Right lobe of liver (tissue), 6 donors: ENCODE measurements at regions not wholly inside any gene's neighbourhood (a gene's known extent, or its start where the extent isn't known, plus 50 kb on each side); places are given as distances from the start of the nearest gene placed in this dataset.
"Not testable (repeated sequence)": the region's sequence is repeated elsewhere in the genome, so short reads cannot be mapped to it uniquely, and the experiment has no call there.

ENCODE experiments used
- ATAC-seq, 4 donors: fragments of 200-7000 bp; cut with Tn5 transposase; one replicate each; pipeline ENCODE4 v1.9.1; 2020; ENCODE audit warnings: mild to moderate bottlenecking in 4 of 4, moderate library complexity in 4 of 4
- DNase-seq, 3 donors: peaks; one replicate each; pipeline ENCODE4 v3.0.0-alpha.2; 2020
- H3K27ac ChIP-seq, 3 donors: fragments of 200-600 bp; one replicate each; pipeline ENCODE4 v1.8.0; 2022
- H3K27me3 ChIP-seq, 2 donors: fragments of 200-600 bp; one replicate each; pipeline ENCODE4 v1.8.0; 2022
- H3K36me3 ChIP-seq, 4 donors: fragments of 200-600 bp; sonication (generic) in 1 of 4; one replicate each; pipeline versions ENCODE4 v1.5.1 to v1.8.0; 2017 to 2022; ENCODE audit warnings: control low read depth in 1 of 4
- H3K4me1 ChIP-seq, 4 donors: fragments of 200-600 bp; sonication (generic) in 1 of 4; one replicate each; pipeline versions ENCODE4 v1.5.1 to v1.8.0; 2017 to 2022; ENCODE audit warnings: control low read depth in 1 of 4
- H3K4me3 ChIP-seq, 3 donors: fragments of 200-600 bp; one replicate each; pipeline ENCODE4 v1.8.0; 2022
- H3K9me3 ChIP-seq, 4 donors: fragments of 200-600 bp; sonication (generic) in 1 of 4; one replicate each; pipeline versions ENCODE4 v1.5.1 to v1.8.0; 2017 to 2022; ENCODE audit warnings: control low read depth in 1 of 4
- POLR2A ChIP-seq: fragments of 450-650 bp; IDR thresholded peaks from one replicate; pipeline ENCODE4 v1.6.1; 2017; ENCODE audit warnings: antibody characterized with exemption, mild to moderate bottlenecking
- WGBS: methylation state at CpG from one replicate; pipeline ENCODE4 v1.1.6; 2018; ENCODE audit warnings: low coverage, low lambda C conversion rate; ENCODE audit not compliant: insufficient coverage; ENCODE audit errors: missing lambda C conversion rate; 5-methylcytosine and 5-hydroxymethylcytosine counted together
- intact Hi-C, 2 donors: fragments of 100-400 bp; cut with DNase I; formaldehyde crosslinking; loops; one replicate each; pipeline versions ENCODE4 v1.11.2 to v1.14.1; 2022
- TF ChIP-seq, protein P1 (sequence below), 4 donors: fragments of 200-600 bp in 3 of 4; fragments of 450-650 bp in 1 of 4; IDR thresholded peaks; one replicate each; pipeline versions ENCODE4 v1.5.1 to v1.8.0; 2016 to 2022; ENCODE audit warnings: antibody characterized with exemption in 4 of 4, mild to moderate bottlenecking in 2 of 4
- donor health status: DM: no; HTN: yes; CAD: no.
- donor health status: DM: no; HTN: no; CAD: no.
- donor health status: DM: no; HTN: no; CAD: no.
- donor health status: DM: no; HTN: yes; CAD: no.
- donor health status: DM: no; HTN: yes; CAD: no.

DNA sequence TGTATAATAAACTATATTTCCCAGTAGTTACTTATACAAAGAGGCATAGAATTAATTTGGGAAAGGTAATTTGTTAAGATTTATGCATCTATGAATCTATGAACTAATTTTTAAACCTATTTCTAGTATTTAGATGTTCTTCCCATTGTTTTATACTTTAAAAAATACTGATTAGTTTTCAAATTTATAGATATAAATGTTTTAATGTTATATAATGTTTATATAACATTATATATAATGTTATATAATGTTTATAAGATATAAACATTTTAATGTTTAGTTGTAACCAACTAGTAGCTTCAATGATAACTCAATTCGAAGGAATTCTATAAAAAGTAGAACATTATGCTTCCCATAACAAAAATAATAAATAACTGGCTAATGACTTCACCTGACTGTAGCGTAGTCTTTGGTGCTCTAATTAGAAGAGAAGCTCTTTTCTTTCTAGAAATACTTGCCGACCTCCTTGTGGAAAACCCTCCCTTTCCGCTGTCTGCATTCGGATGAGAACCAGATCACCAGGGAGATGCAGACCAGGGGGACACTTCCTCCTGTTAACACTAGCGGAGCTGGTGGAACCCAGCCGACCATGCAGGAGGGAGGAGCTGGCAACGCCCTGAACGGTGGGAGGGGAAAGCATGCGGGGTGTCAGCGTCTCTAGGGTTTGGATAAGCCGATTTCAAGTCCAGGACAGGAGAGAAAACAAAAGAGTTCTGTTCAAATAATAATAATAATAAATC lies 158.4 kb downstream of the OR2B2 start:
- Histone ChIP-seq H3K4me3 (peak overlapping the region; percentile 54 to 60 (median 58)), H3K27me3 (peaks cover 0 to 5% of the 10 kb centered on the region in 2 donors), H3K27ac (no peak overlapping the region), H3K9me3 (no peaks in the 10 kb centered on the region), H3K4me1 (peaks cover 0 to 5% (median 0%) of the 10 kb centered on the region in 4 donors), H3K36me3 (no peaks in the 10 kb centered on the region)
- ATAC-seq (peak; percentile 25 to 67 (median 62)), DNase-seq (peak; percentile 66 to 73 (median 71))
- intact Hi-C loops, result no loop called here
- WGBS, result under 1% methylated on average over 12 of the region's 12 CpGs
- TF ChIP-seq, protein P1, sequence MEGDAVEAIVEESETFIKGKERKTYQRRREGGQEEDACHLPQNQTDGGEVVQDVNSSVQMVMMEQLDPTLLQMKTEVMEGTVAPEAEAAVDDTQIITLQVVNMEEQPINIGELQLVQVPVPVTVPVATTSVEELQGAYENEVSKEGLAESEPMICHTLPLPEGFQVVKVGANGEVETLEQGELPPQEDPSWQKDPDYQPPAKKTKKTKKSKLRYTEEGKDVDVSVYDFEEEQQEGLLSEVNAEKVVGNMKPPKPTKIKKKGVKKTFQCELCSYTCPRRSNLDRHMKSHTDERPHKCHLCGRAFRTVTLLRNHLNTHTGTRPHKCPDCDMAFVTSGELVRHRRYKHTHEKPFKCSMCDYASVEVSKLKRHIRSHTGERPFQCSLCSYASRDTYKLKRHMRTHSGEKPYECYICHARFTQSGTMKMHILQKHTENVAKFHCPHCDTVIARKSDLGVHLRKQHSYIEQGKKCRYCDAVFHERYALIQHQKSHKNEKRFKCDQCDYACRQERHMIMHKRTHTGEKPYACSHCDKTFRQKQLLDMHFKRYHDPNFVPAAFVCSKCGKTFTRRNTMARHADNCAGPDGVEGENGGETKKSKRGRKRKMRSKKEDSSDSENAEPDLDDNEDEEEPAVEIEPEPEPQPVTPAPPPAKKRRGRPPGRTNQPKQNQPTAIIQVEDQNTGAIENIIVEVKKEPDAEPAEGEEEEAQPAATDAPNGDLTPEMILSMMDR (IDR thresholded peaks at IDR 0.05), result no peak
- TF ChIP-seq POLR2A, result no peak

DNA sequence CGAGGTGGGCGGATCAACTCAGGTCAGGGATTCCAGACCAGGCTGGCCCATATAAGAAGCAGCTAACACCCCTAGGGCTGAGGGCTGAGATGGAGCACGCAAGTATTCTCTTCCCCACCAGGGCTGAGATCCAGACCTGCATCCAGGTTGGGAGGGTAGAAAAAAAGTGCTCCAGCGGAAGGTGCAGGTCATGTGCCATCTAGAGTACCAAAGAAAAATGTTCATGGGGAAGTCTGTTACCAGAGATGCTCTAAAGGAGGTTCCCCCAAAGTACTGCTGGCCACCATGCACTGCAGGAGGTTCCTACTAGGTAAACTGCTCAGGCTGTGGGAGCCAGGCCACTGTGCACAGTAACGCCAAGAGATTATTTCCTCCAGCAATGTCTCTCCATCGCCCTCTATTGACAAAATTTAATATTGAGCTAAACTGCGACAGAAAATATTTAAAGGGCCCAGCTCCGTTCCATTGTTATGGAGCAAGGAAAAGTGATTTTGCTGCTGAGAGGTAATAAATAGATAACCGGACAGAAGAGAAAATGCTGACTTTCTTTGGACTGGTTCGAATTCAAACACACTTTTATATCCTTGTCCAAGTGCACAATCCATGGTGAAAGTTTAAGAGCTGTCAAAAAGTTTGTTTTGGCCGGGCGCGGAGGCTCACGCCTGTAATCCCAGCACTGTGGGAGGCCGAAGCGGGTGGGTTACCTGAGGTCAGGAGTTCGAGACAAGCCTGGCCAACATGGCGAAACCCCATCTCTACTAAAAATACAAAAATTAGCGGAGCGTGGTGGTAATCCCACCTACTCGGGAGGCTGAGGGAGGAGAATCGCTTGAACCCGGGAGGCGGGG lies 159.9 kb downstream of the OR2B2 start:
- peak overlapping the region; percentile 61 to 82 (median 68) for H3K27ac ChIP-seq
- no peaks in the 10 kb centered on the region for H3K36me3 ChIP-seq
- no peaks in the 10 kb centered on the region for H3K9me3 ChIP-seq
- peaks cover 0 to 2% of the 10 kb centered on the region in 2 donors for H3K27me3 ChIP-seq
- TF ChIP-seq POLR2A, result no peak
- TF ChIP-seq, protein P1 (IDR thresholded peaks at IDR 0.05), result peak; percentile 79 to 85 (median 82)
- peak overlapping the region; percentile 54 to 60 (median 58) for H3K4me3 ChIP-seq
- intact Hi-C loops, result no loop called here
- ATAC-seq (peak; percentile 85 to 93 (median 88)), DNase-seq (peak in 2 of 3 donors; percentile 52 to 61)
- 13% methylated on average over 22 of the region's 24 CpGs for WGBS
- peaks cover 0 to 5% (median 0%) of the 10 kb centered on the region in 4 donors for H3K4me1 ChIP-seq

DNA sequence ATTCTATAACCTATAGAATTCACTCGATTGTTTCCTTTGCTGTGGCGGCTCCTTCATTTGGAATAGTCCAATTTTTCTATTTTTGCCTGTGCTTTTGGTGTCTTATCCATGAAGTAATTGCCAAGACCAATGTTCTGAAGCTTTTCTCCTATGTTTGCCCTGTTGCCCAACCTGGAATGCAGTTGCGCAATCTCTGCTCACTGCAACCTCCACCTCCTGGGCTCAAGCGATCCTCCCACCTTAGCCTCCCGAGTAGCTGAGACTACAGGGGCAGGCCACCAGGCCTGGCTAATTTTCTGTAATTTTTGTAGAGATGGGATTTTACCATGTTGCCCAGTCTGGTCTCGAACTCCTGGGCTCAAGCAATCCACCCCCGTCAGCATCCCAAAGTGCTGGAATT lies 163.5 kb downstream of the OR2B2 start:
- ATAC-seq, result no peak
- 68% methylated on average over 7 of the region's 7 CpGs for WGBS
- no peak overlapping the region for H3K27ac ChIP-seq
- H3K36me3 ChIP-seq, result no peaks in the 10 kb centered on the region
- intact Hi-C loops, result no loop called here
- no peak overlapping the region for H3K4me3 ChIP-seq
- no peaks in the 10 kb centered on the region for H3K27me3 ChIP-seq
- H3K9me3 ChIP-seq, result no peaks in the 10 kb centered on the region
- peaks cover 0 to 2% (median 0%) of the 10 kb centered on the region in 4 donors for H3K4me1 ChIP-seq
- TF ChIP-seq POLR2A, result no peak
- TF ChIP-seq, protein P1 (IDR thresholded peaks at IDR 0.05), result no peak
- DNase-seq, result no peak

DNA sequence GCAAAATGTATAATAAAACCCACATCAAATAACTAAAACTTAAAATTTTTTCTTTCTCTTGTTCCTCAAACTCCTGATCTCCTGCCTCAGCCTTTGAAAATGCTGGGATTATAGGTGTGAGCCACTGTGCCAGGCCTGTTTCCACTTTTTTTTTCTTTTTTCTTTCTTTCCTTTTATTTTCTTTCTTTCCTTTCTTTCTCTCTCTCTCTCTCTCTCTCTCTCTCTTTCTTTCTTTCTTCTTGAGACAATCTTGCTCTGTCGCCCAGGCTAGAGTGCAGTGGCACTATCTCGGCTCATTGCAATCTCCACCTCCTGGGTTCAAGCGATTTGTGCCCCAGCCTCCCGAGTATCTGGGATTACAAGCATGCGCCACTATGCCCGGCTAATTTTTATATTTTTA lies 164.6 kb downstream of the OR2B2 start:
- H3K4me3 ChIP-seq, result no peak overlapping the region
- no peak overlapping the region for H3K27ac ChIP-seq
- no peaks in the 10 kb centered on the region for H3K27me3 ChIP-seq
- H3K36me3 ChIP-seq, result no peaks in the 10 kb centered on the region
- H3K9me3 ChIP-seq, result no peaks in the 10 kb centered on the region
- intact Hi-C loops, result no loop called here
- no peak for DNase-seq
- no peak for TF ChIP-seq POLR2A
- TF ChIP-seq, protein P1 (IDR thresholded peaks at IDR 0.05), result no peak
- no peaks in the 10 kb centered on the region for H3K4me1 ChIP-seq
- WGBS, result 70% methylated on average over 6 of the region's 6 CpGs
- no peak for ATAC-seq

DNA sequence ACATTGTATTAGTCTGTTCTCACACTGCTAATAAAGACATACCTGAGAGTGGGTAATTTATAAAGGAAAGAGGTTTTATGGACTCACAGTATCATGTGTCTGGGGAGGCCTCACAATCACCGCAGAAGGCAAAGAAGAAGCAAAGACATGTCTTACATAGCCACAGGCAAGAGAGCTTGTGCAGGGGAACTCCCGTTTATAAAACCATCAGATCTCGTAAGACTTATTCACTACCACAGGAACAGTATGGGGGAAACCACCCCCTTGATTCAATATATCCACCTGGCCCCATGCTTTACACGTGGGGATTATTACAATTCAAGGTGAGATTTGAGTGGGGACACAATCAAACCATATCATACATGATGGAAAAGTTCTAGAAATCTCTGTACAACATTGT lies 165.3 kb downstream of the OR2B2 start:
- H3K27me3 ChIP-seq, DNase-seq, H3K36me3 ChIP-seq, H3K9me3 ChIP-seq, H3K27ac ChIP-seq, H3K4me3 ChIP-seq, ATAC-seq, intact Hi-C loops, H3K4me1 ChIP-seq: not testable (repeated sequence)
- 29% methylated on average over 4 of the region's 4 CpGs for WGBS
